HEK293 (cell line): ENCODE measurements at regions not wholly inside any gene's neighbourhood (a gene's known extent, or its start where the extent isn't known, plus 50 kb on each side); places are given as distances from the start of the nearest gene placed in this dataset.

Source experiments
- CTCF ChIA-PET: fragments of 350-600 bp; formaldehyde crosslinking; extraction: SDS; loops from one replicate; lab custom pipeline; 2021; ENCODE audit warnings: antibody characterized with exemption; lab: Yijun Ruan, JAX
- POLR2A ChIA-PET: fragments of 300-600 bp; formaldehyde crosslinking; extraction: SDS; loops from one replicate; lab custom pipeline; 2020; ENCODE audit warnings: antibody characterized with exemption, inconsistent platforms; lab: Yijun Ruan, JAX
- H3K27ac ChIP-seq: fragments of 200-500 bp; sonication (Bioruptor generic); 2 replicates; pipeline ENCODE4 v1.5.1; 2014; ENCODE audit warnings: low read depth, low read length, control low read depth, inconsistent platforms; ENCODE audit errors: extremely low read depth
- H3K36me3 ChIP-seq, 2 experiments: fragments of 200-500 bp in 1 of 2; sonication (Bioruptor generic) in 1 of 2; 1 replicate in 1 of 2; 2 replicates in 1 of 2; pipeline ENCODE4 v1.5.1; 2014 to 2017; ENCODE audit warnings: inconsistent platforms in 2 of 2, low read length in 2 of 2; ENCODE audit not compliant: control insufficient read depth in 2 of 2, insufficient read depth in 1 of 2
- H3K4me1 ChIP-seq: fragments of 200-500 bp; sonication (Bioruptor generic); 2 replicates; pipeline ENCODE4 v1.5.1; 2014; ENCODE audit warnings: mild to moderate bottlenecking, low read length, inconsistent platforms; ENCODE audit not compliant: control insufficient read depth, insufficient read depth
- H3K4me3 ChIP-seq: 2 replicates; pipeline ENCODE4 v1.5.1; 2011; ENCODE audit warnings: low read depth, mild to moderate bottlenecking, control low read depth, low read length, moderate library complexity
- H3K9me3 ChIP-seq: fragments of 200-500 bp; sonication (Bioruptor generic); 2 replicates; pipeline ENCODE4 v1.5.1; 2014; ENCODE audit warnings: low read depth, low read length, inconsistent platforms; ENCODE audit not compliant: control insufficient read depth, insufficient read depth
- ATF2 ChIP-seq: fragments of 450-650 bp; formaldehyde crosslinking; IDR thresholded peaks from 2 replicates; pipeline ENCODE4 v1.5.1; 2016; ENCODE audit warnings: missing biosample characterization, missing genetic modification characterization, low read depth
- KLF17 ChIP-seq: fragments of 450-650 bp; formaldehyde crosslinking; IDR thresholded peaks from 2 replicates; pipeline ENCODE4 v1.5.1; 2016; ENCODE audit warnings: missing biosample characterization, missing genetic modification characterization
- MYNN ChIP-seq: fragments of 450-650 bp; formaldehyde crosslinking; IDR thresholded peaks from 2 replicates; pipeline ENCODE4 v1.5.1; 2016; ENCODE audit warnings: missing biosample characterization, missing genetic modification characterization, borderline replicate concordance
- OVOL3 ChIP-seq: fragments of 450-650 bp; formaldehyde crosslinking; IDR thresholded peaks from 2 replicates; pipeline ENCODE4 v1.5.1; 2016; ENCODE audit warnings: missing biosample characterization, missing genetic modification characterization
- REPIN1 ChIP-seq: fragments of 450-650 bp; formaldehyde crosslinking; IDR thresholded peaks from 2 replicates; pipeline ENCODE4 v1.5.1; 2017; ENCODE audit warnings: missing biosample characterization, missing genetic modification characterization, low read depth
- SCRT1 ChIP-seq: fragments of 450-650 bp; formaldehyde crosslinking; IDR thresholded peaks from 2 replicates; pipeline ENCODE4 v1.5.1; 2016; ENCODE audit warnings: missing biosample characterization, missing genetic modification characterization, borderline replicate concordance
- ZBTB17 ChIP-seq: fragments of 450-650 bp; formaldehyde crosslinking; IDR thresholded peaks from 2 replicates; pipeline ENCODE4 v1.5.1; 2016; ENCODE audit warnings: missing biosample characterization, missing genetic modification characterization
- ZBTB20 ChIP-seq: fragments of 450-650 bp; formaldehyde crosslinking; IDR thresholded peaks from 2 replicates; pipeline ENCODE4 v1.5.1; 2016; ENCODE audit warnings: missing biosample characterization, missing genetic modification characterization
- ZBTB48 ChIP-seq: fragments of 450-650 bp; formaldehyde crosslinking; IDR thresholded peaks from 2 replicates; pipeline ENCODE4 v1.5.1; 2016; ENCODE audit warnings: missing biosample characterization, missing genetic modification characterization
- ZBTB8A ChIP-seq: fragments of 450-650 bp; formaldehyde crosslinking; IDR thresholded peaks from 2 replicates; pipeline ENCODE4 v1.5.1; 2016; ENCODE audit warnings: missing biosample characterization, missing genetic modification characterization
- ZNF10 ChIP-seq: fragments of 450-650 bp; formaldehyde crosslinking; IDR thresholded peaks from 2 replicates; pipeline ENCODE4 v1.5.1; 2017; ENCODE audit warnings: missing biosample characterization, missing genetic modification characterization
- ZNF112 ChIP-seq: fragments of 450-650 bp; formaldehyde crosslinking; IDR thresholded peaks from 2 replicates; pipeline ENCODE4 v1.5.0; 2017; ENCODE audit warnings: missing biosample characterization, missing genetic modification characterization
- ZNF16 ChIP-seq: fragments of 450-650 bp; formaldehyde crosslinking; IDR thresholded peaks from 2 replicates; pipeline ENCODE4 v1.5.1; 2016; ENCODE audit warnings: low read depth, missing biosample characterization, missing genetic modification characterization
- ZNF280C ChIP-seq: fragments of 450-650 bp; formaldehyde crosslinking; IDR thresholded peaks from 2 replicates; pipeline ENCODE4 v1.5.1; 2016; ENCODE audit warnings: missing biosample characterization, missing genetic modification characterization
- ZNF335 ChIP-seq: fragments of 450-650 bp; formaldehyde crosslinking; conservative IDR thresholded peaks from 2 replicates; pipeline ENCODE4 v1.5.1; 2016; ENCODE audit warnings: missing biosample characterization, missing genetic modification characterization
- ZNF341 ChIP-seq: fragments of 450-650 bp; formaldehyde crosslinking; IDR thresholded peaks from 2 replicates; pipeline ENCODE4; 2016; ENCODE audit warnings: low read depth, missing biosample characterization, missing genetic modification characterization
- ZNF354C ChIP-seq: fragments of 450-650 bp; formaldehyde crosslinking; IDR thresholded peaks from 2 replicates; pipeline ENCODE4 v1.5.1; 2016; ENCODE audit warnings: missing biosample characterization, missing genetic modification characterization, low read depth, borderline replicate concordance
- ZNF37A ChIP-seq: fragments of 450-650 bp; IDR thresholded peaks from 2 replicates; pipeline ENCODE4 v1.5.1; 2018; ENCODE audit warnings: missing biosample characterization, missing genetic modification characterization
- ZNF555 ChIP-seq: fragments of 450-650 bp; formaldehyde crosslinking; conservative IDR thresholded peaks from 2 replicates; pipeline ENCODE4 v1.5.1; 2017; ENCODE audit warnings: missing biosample characterization, mild to moderate bottlenecking, missing genetic modification characterization, inconsistent platforms
- ZNF560 ChIP-seq: fragments of 450-650 bp; formaldehyde crosslinking; IDR thresholded peaks from 2 replicates; pipeline ENCODE4 v1.5.1; 2017; ENCODE audit warnings: missing biosample characterization, missing genetic modification characterization, borderline replicate concordance
- ZNF561 ChIP-seq: fragments of 450-650 bp; IDR thresholded peaks from 2 replicates; pipeline ENCODE4 v1.5.1; 2018; ENCODE audit warnings: missing biosample characterization, missing genetic modification characterization, borderline replicate concordance
- ZNF571 ChIP-seq: fragments of 450-650 bp; formaldehyde crosslinking; IDR thresholded peaks from 2 replicates; pipeline ENCODE4 v1.5.0; 2017; ENCODE audit warnings: missing biosample characterization, missing genetic modification characterization
- ZNF596 ChIP-seq: fragments of 450-650 bp; IDR thresholded peaks from 2 replicates; pipeline ENCODE4 v1.5.0; 2018; ENCODE audit warnings: missing biosample characterization, mild to moderate bottlenecking, missing genetic modification characterization, moderate library complexity
- ZNF624 ChIP-seq: fragments of 450-650 bp; formaldehyde crosslinking; IDR thresholded peaks from 2 replicates; pipeline ENCODE4 v1.5.1; 2017; ENCODE audit warnings: missing biosample characterization, missing genetic modification characterization
- ZNF701 ChIP-seq: fragments of 450-650 bp; formaldehyde crosslinking; IDR thresholded peaks from 2 replicates; pipeline ENCODE4 v1.5.1; 2016; ENCODE audit warnings: missing biosample characterization, missing genetic modification characterization
- ZNF785 ChIP-seq: fragments of 450-650 bp; formaldehyde crosslinking; IDR thresholded peaks from 2 replicates; pipeline ENCODE4 v1.5.1; 2016; ENCODE audit warnings: missing biosample characterization, missing genetic modification characterization
- ZNF837 ChIP-seq: fragments of 450-650 bp; formaldehyde crosslinking; IDR thresholded peaks from 2 replicates; pipeline ENCODE4 v1.5.1; 2016; ENCODE audit warnings: missing biosample characterization, missing genetic modification characterization
- ZXDB ChIP-seq: fragments of 450-650 bp; formaldehyde crosslinking; IDR thresholded peaks from 2 replicates; pipeline ENCODE4 v1.5.1; 2016; ENCODE audit warnings: missing biosample characterization, missing genetic modification characterization

GRCh38 chr4:127149086-127149485 is 483.7 kb upstream of the INTU start (continued):
- no peak for TF ChIP-seq ZNF785
- TF ChIP-seq ZNF280C (tag by site-specific recombination) = no peak
- TF ChIP-seq ZBTB8A (tag by site-specific recombination) = no peak
- no peak for TF ChIP-seq ZNF341 (tag by site-specific recombination)
- TF ChIP-seq ZNF624 = no peak
- no peak for TF ChIP-seq ZNF701

GRCh38 chr4:127151941-127152340 is 480.8 kb upstream of the INTU start:
- H3K4me1 ChIP-seq = no peaks in the 10 kb centered on the region
- POLR2A ChIA-PET = no interaction called here
- CTCF ChIA-PET = no interaction called here
- H3K36me3 ChIP-seq = no peaks in the 10 kb centered on the region
- H3K4me3 ChIP-seq = no peak overlapping the region
- no peaks in the 10 kb centered on the region for H3K9me3 ChIP-seq
- TF ChIP-seq ATF2 = no peak
- no peak for TF ChIP-seq ZNF112 (tag by site-specific recombination)
- no peak for TF ChIP-seq REPIN1 (tag by site-specific recombination)
- no peak for TF ChIP-seq ZNF10 (tag by site-specific recombination)
- no peak for TF ChIP-seq ZNF561
- TF ChIP-seq ZNF335 (tag by site-specific recombination) = no peak
- no peak for TF ChIP-seq ZBTB17 (tag by site-specific recombination)
- no peak for TF ChIP-seq KLF17 (tag by site-specific recombination)
- TF ChIP-seq ZNF354C (tag by site-specific recombination) = no peak
- TF ChIP-seq ZNF37A (tag by site-specific recombination) = no peak
- no peak for TF ChIP-seq ZNF555 (tag by site-specific recombination)
- TF ChIP-seq ZNF16 (tag by site-specific recombination) = no peak
- TF ChIP-seq OVOL3 (tag by site-specific recombination) = no peak
- no peak for TF ChIP-seq ZNF571 (tag by site-specific recombination)
- no peak for TF ChIP-seq ZNF837
- no peak for TF ChIP-seq ZXDB (tag by site-specific recombination)
- no peak overlapping the region for H3K27ac ChIP-seq

GRCh38 chr4:127155116-127155515 is 477.6 kb upstream of the INTU start:
- Histone ChIP-seq H3K36me3 (no peaks in the 10 kb centered on the region), H3K4me1 (no peaks in the 10 kb centered on the region)

More at GRCh38 chr4:127155116-127155515, 477.6 kb upstream of the INTU start:
- TF ChIP-seq ZXDB (tag by site-specific recombination) (no peak), MYNN (tag by site-specific recombination) (no peak), ZNF560 (tag by site-specific recombination) (no peak), ZNF624 (no peak), SCRT1 (no peak), ZNF596 (tag by site-specific recombination) (no peak), ZBTB20 (tag by site-specific recombination) (no peak), ZBTB48 (tag by site-specific recombination) (no peak)
- Histone ChIP-seq H3K27ac (no peak overlapping the region), H3K9me3 (no peaks in the 10 kb centered on the region), H3K4me3 (no peak overlapping the region)
- ChIA-PET POLR2A (no interaction called here), CTCF (no interaction called here)
